ENCODE measurements at regions not wholly inside any gene's neighbourhood (a gene's known extent, or its start where the extent isn't known, plus 50 kb on each side); places are given as distances from the start of the nearest gene placed in this dataset.

DNA sequence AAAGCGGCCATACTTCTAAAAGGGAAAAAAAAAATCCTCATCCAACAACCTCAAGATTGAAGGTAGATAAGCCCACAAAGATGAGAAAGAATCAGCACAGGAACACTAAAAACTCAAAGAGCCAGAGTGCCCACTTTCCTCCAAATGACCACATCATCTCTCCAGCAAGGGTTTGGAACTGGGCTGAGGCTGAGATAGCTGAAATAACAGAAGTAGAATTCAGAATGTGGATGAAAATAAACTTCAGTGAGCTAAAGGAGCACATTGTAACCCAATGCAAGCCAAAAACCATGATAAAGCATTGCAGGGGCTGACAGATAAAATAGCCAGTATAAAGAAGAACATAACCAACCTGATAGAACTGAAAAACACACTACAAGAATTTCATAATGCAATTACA, 158.7 kb upstream of the UBE2E2 start:
- H3K36me3 ChIP-seq (ENCODE audit: control insufficient read depth, insufficient read depth, low read length) = no peaks in the 10 kb centered on the region
- BruUV-seq (replicated peaks) = no TSS peak
- H3K79me2 ChIP-seq (ENCODE audit: control insufficient read depth, insufficient read depth, low read length) = no peaks in the 10 kb centered on the region
- H3K9ac ChIP-seq (ENCODE audit: insufficient read depth in 1 of 2, low read depth in 2 of 2, low read length in 2 of 2) = no peak overlapping the region
- in situ Hi-C loops (cut with MboI) (no loop called here), intact Hi-C loops (cut with micrococcal nuclease) (no loop called here)
- no peaks in the 10 kb centered on the region for H4K20me1 ChIP-seq (replicated peaks; ENCODE audit: control insufficient read depth, insufficient read depth, low read length)
- ChIA-PET POLR2A (no interaction called here), CTCF (ENCODE audit: low intra/inter-chr PET ratio) (no interaction called here)
- no peak overlapping the region for H3K27ac ChIP-seq (ENCODE audit: extremely low read depth, low read depth, low read length)
- no peak overlapping the region for H3K4me3 ChIP-seq
- H2AFZ ChIP-seq (ENCODE audit: low read depth, low read length) = no peak overlapping the region
- no peaks in the 10 kb centered on the region for H3K4me1 ChIP-seq (replicated peaks in 1 of 2; ENCODE audit: control insufficient read depth in 2 of 2, insufficient read depth in 2 of 2, low read length in 2 of 2)
- FAIRE-seq (no peak), ATAC-seq (no peak), DNase-seq (ENCODE audit: extremely low read depth in 1 of 4, low spot score in 3 of 4) (no peak)
- no peaks in the 10 kb centered on the region for H3K9me3 ChIP-seq (replicated peaks; ENCODE audit: control insufficient read depth, insufficient read depth, low read depth, low read length)
- H3K9me1 ChIP-seq (ENCODE audit: control insufficient read depth, insufficient read depth, low read length) = no peaks in the 10 kb centered on the region
- H3K4me2 ChIP-seq (ENCODE audit: insufficient read depth, low read length) = no peak overlapping the region
- WGBS (ENCODE audit: insufficient coverage, low coverage, missing lambda C conversion rate) = 0% methylated on average over 1 of the region's 1 CpG
- no peaks in the 10 kb centered on the region for H3K27me3 ChIP-seq (ENCODE audit: control insufficient read depth in 2 of 2, insufficient read depth in 2 of 2, low read length in 2 of 2)
- TF ChIP-seq TAF9B (IDR thresholded peaks at IDR 0.05; ENCODE audit: partially characterized antibody) = no peak
- TF ChIP-seq, protein P1, sequence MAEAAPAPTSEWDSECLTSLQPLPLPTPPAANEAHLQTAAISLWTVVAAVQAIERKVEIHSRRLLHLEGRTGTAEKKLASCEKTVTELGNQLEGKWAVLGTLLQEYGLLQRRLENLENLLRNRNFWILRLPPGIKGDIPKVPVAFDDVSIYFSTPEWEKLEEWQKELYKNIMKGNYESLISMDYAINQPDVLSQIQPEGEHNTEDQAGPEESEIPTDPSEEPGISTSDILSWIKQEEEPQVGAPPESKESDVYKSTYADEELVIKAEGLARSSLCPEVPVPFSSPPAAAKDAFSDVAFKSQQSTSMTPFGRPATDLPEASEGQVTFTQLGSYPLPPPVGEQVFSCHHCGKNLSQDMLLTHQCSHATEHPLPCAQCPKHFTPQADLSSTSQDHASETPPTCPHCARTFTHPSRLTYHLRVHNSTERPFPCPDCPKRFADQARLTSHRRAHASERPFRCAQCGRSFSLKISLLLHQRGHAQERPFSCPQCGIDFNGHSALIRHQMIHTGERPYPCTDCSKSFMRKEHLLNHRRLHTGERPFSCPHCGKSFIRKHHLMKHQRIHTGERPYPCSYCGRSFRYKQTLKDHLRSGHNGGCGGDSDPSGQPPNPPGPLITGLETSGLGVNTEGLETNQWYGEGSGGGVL (CRISPR knock-in tag; IDR thresholded peaks at IDR 0.05) = no peak

DNA sequence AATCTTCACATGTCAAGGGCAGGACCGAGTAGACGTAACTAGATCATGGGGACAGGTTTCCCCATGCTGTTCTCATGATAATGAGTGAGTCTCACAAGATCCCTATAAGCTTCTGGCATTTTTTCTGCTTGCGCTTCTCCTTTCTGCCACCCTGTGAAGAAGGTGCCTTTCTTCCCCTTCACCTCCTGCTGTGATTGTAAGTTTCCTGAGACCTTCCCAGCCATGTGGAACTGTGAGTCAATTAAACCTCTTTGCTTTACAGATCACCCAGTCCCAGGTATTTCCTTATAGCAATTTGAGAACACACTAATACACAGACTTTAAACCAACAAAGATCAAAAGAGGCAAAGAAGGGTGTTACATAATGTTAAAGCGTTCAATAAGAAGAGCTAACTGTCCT, 156.6 kb upstream of the UBE2E2 start:
- Histone ChIP-seq H3K4me2 (ENCODE audit: insufficient read depth, low read length) (no peak overlapping the region), H3K27ac (ENCODE audit: extremely low read depth, low read depth, low read length) (no peak overlapping the region), H4K20me1 (replicated peaks; ENCODE audit: control insufficient read depth, insufficient read depth, low read length) (no peaks in the 10 kb centered on the region), H3K9me1 (ENCODE audit: control insufficient read depth, insufficient read depth, low read length) (no peaks in the 10 kb centered on the region), H3K9ac (ENCODE audit: insufficient read depth in 1 of 2, low read depth in 2 of 2, low read length in 2 of 2) (no peak overlapping the region), H3K27me3 (ENCODE audit: control insufficient read depth in 2 of 2, insufficient read depth in 2 of 2, low read length in 2 of 2) (no peaks in the 10 kb centered on the region), H3K4me1 (replicated peaks in 1 of 2; ENCODE audit: control insufficient read depth in 2 of 2, insufficient read depth in 2 of 2, low read length in 2 of 2) (no peaks in the 10 kb centered on the region), H3K79me2 (ENCODE audit: control insufficient read depth, insufficient read depth, low read length) (no peaks in the 10 kb centered on the region), H3K9me3 (replicated peaks; ENCODE audit: control insufficient read depth, insufficient read depth, low read depth, low read length) (no peaks in the 10 kb centered on the region; the same call in 1 of the 2 replicates), H3K36me3 (ENCODE audit: control insufficient read depth, insufficient read depth, low read length) (no peaks in the 10 kb centered on the region), H2AFZ (ENCODE audit: low read depth, low read length) (no peak overlapping the region), H3K4me3 (no peak overlapping the region)
- intact Hi-C loops (cut with micrococcal nuclease) = no loop called here
- CTCF ChIA-PET (ENCODE audit: low intra/inter-chr PET ratio) = no interaction called here
- FAIRE-seq (no peak), ATAC-seq (no peak), DNase-seq (ENCODE audit: extremely low read depth in 1 of 4, low spot score in 3 of 4) (no peak)
- in situ Hi-C loops (cut with MboI) = no loop called here
- BruUV-seq (replicated peaks) = no TSS peak
- POLR2A ChIA-PET = interaction anchor here (0.7 kb wide), 1 partner anchor 1842 kb away, joined by 3 read pairs; no protein-coding TSS in a partner anchor
- no peak for TF ChIP-seq SLC30A9 (CRISPR knock-in tag; IDR thresholded peaks at IDR 0.05)
- TF ChIP-seq NFIX (CRISPR knock-in tag; IDR thresholded peaks at IDR 0.05; ENCODE audit: low read depth) = no peak
- no peak for TF ChIP-seq ZNF239 (CRISPR knock-in tag; IDR thresholded peaks at IDR 0.05)
- TF ChIP-seq EHMT2 (IDR thresholded peaks at IDR 0.05) = no peak
- TF ChIP-seq SMAD1 (IDR thresholded peaks at IDR 0.05; ENCODE audit: low read depth, low read length, partially characterized antibody) = no peak
- no peak for TF ChIP-seq ZNF140 (CRISPR knock-in tag; IDR thresholded peaks at IDR 0.05)
- TF ChIP-seq DPF2 (IDR thresholded peaks at IDR 0.05) = no peak
- 0% methylated on average over 4 of the region's 4 CpGs for WGBS (ENCODE audit: insufficient coverage, low coverage, missing lambda C conversion rate)
